Neural cell (in vitro differentiated cells): ENCODE measurements at regions not wholly inside any gene's neighbourhood (a gene's known extent, or its start where the extent isn't known, plus 50 kb on each side); places are given as distances from the start of the nearest gene placed in this dataset.

ENCODE experiments used
- H2AFZ ChIP-seq: fragments of 200-600, 300-800 bp; sonication (generic), shearing (Covaris generic); 2 replicates; pipeline ENCODE4 v1.6.0; 2014; ENCODE audit warnings: low read depth, mild to moderate bottlenecking, antibody characterized with exemption, low read length, moderate library complexity
- H3F3A ChIP-seq: fragments of 200-600 bp; shearing (Covaris generic); 2 replicates; pipeline ENCODE4 v1.6.1; 2016; ENCODE audit warnings: mild to moderate bottlenecking, moderate library complexity, mixed read lengths, antibody characterized with exemption, low read length; ENCODE audit not compliant: insufficient read depth, poor library complexity, severe bottlenecking
- H3K27ac ChIP-seq: fragments of 200-600, 300-800 bp; sonication (generic), shearing (Covaris generic); 2 replicates; pipeline ENCODE4 v1.5.1; 2014; ENCODE audit warnings: mild to moderate bottlenecking, low read length, moderate library complexity
- H3K27me3 ChIP-seq: fragments of 300-800, 200-600 bp; sonication (generic), shearing (Covaris generic); 2 replicates; pipeline ENCODE4 v1.6.0; 2014; ENCODE audit warnings: mild to moderate bottlenecking, low read depth, low read length, moderate library complexity; ENCODE audit not compliant: insufficient read depth
- H3K36me3 ChIP-seq: fragments of 300-800, 200-600 bp; sonication (generic), shearing (Covaris generic); 2 replicates; pipeline ENCODE4 v1.5.1; 2014; ENCODE audit warnings: mild to moderate bottlenecking, antibody characterized with exemption, low read length, moderate library complexity; ENCODE audit not compliant: insufficient read depth
- H3K4me2 ChIP-seq: fragments of 300-800, 200-600 bp; sonication (generic), shearing (Covaris generic); 2 replicates; pipeline ENCODE4 v1.6.0; 2014; ENCODE audit warnings: mild to moderate bottlenecking, low read length
- H3K4me3 ChIP-seq: fragments of 300-800, 200-600 bp; sonication (generic), shearing (Covaris generic); 2 replicates; pipeline ENCODE4 v1.5.1; 2014; ENCODE audit warnings: mild to moderate bottlenecking, low read length, moderate library complexity
- H3K79me2 ChIP-seq: fragments of 200-600 bp; shearing (Covaris generic); replicated peaks from 2 replicates; pipeline ENCODE4 v1.6.0; 2014; ENCODE audit warnings: mild to moderate bottlenecking, low read length, moderate library complexity; ENCODE audit not compliant: insufficient read depth
- H3K9ac ChIP-seq: fragments of 300-800, 200-600 bp; sonication (generic), shearing (Covaris generic); 2 replicates; pipeline ENCODE4 v1.6.1; 2016; ENCODE audit warnings: mild to moderate bottlenecking, low read length, mixed read lengths
- H3K9me2 ChIP-seq: fragments of 200-600 bp; shearing (Covaris generic); 2 replicates; pipeline ENCODE4 v1.6.1; 2016; ENCODE audit warnings: mild to moderate bottlenecking, low read length, mixed read lengths; ENCODE audit not compliant: insufficient read depth
- H3K9me3 ChIP-seq: fragments of 200-600, 300-800 bp; sonication (generic), shearing (Covaris generic); 2 replicates; pipeline ENCODE4 v1.6.1; 2016; ENCODE audit warnings: mild to moderate bottlenecking, mixed run types, low read length, moderate library complexity, mixed read lengths
- H4K20me1 ChIP-seq: fragments of 200-600 bp; shearing (Covaris generic); 2 replicates; pipeline ENCODE4 v1.6.1; 2016; ENCODE audit warnings: mild to moderate bottlenecking, mixed run types; ENCODE audit not compliant: insufficient read depth
- CTCF ChIP-seq: fragments of 450-650 bp; IDR thresholded peaks from 2 replicates; pipeline ENCODE4 v1.5.1; 2014; ENCODE audit warnings: antibody characterized with exemption, mild to moderate bottlenecking, moderate library complexity; ENCODE audit not compliant: poor library complexity, severe bottlenecking
- EP300 ChIP-seq: fragments of 450-650 bp; conservative IDR thresholded peaks from 2 replicates; pipeline ENCODE4 v1.6.1; 2014; ENCODE audit warnings: antibody characterized with exemption, mild to moderate bottlenecking, moderate library complexity; ENCODE audit not compliant: poor library complexity, severe bottlenecking
- EZH2 ChIP-seq: fragments of 200-600, 300-800 bp; shearing (Covaris generic), sonication (generic); IDR thresholded peaks from 2 replicates; pipeline ENCODE4 v1.6.1; 2014; ENCODE audit warnings: antibody characterized with exemption, low read length, borderline replicate concordance, mild to moderate bottlenecking; ENCODE audit not compliant: insufficient read depth, poor library complexity, severe bottlenecking
- MXI1 ChIP-seq: fragments of 450-650 bp; conservative IDR thresholded peaks from 2 replicates; pipeline ENCODE4 v1.6.1; 2014; ENCODE audit warnings: antibody characterized with exemption, mild to moderate bottlenecking; ENCODE audit not compliant: poor library complexity, severe bottlenecking
- POLR2AphosphoS5 ChIP-seq: IDR thresholded peaks from 2 replicates; pipeline ENCODE4 v1.6.1; 2012
- RAD21 ChIP-seq: fragments of 450-650 bp; conservative IDR thresholded peaks from 2 replicates; pipeline ENCODE4 v1.6.1; 2014; ENCODE audit warnings: antibody characterized with exemption, mild to moderate bottlenecking, moderate library complexity
- SMC3 ChIP-seq: fragments of 450-650 bp; conservative IDR thresholded peaks from 2 replicates; pipeline ENCODE4 v1.6.1; 2014; ENCODE audit warnings: antibody characterized with exemption, mild to moderate bottlenecking, moderate library complexity; ENCODE audit not compliant: poor library complexity
- TAF1 ChIP-seq: IDR thresholded peaks from 2 replicates; pipeline ENCODE4 v1.6.1; 2012; ENCODE audit warnings: low read depth
- TF ChIP-seq, protein P1 (sequence below): IDR thresholded peaks from 2 replicates; pipeline ENCODE4 v1.6.1; 2012; ENCODE audit warnings: borderline replicate concordance

DNA sequence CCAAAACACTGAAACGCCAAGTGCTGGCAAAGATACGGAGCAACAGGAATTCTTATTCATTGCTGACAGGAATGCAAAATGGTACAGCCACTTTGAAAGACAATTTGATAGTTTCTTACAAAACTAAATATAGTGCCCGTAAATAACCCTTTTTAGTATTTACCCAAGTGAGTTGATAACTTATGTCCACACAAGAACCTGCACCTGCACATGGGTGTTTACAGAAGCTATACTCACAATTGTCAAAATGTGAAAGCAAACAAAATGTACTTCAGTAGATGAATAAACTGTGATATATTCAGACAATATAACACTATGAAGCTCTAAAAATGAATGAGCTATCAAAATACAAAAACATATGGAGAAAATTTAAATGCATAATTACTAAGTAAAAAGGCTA lies 86.6 kb downstream of the ATXN7L3B start:
- Histone ChIP-seq H3K79me2 (no peaks in the 10 kb centered on the region), H3F3A (no peaks in the 10 kb centered on the region), H3K27me3 (no peaks in the 10 kb centered on the region), H2AFZ (no peak overlapping the region), H3K27ac (no peak overlapping the region), H3K9me3 (no peaks in the 10 kb centered on the region), H3K9me2 (no peaks in the 10 kb centered on the region), H3K4me2 (no peak overlapping the region), H3K36me3 (no peaks in the 10 kb centered on the region), H4K20me1 (no peaks in the 10 kb centered on the region), H3K4me3 (no peak overlapping the region), H3K9ac (no peak overlapping the region)
- TF ChIP-seq CTCF (no peak), SMC3 (no peak), RAD21 (no peak), POLR2AphosphoS5 (no peak), TAF1 (no peak), EZH2 (no peak)
- TF ChIP-seq, protein P1, sequence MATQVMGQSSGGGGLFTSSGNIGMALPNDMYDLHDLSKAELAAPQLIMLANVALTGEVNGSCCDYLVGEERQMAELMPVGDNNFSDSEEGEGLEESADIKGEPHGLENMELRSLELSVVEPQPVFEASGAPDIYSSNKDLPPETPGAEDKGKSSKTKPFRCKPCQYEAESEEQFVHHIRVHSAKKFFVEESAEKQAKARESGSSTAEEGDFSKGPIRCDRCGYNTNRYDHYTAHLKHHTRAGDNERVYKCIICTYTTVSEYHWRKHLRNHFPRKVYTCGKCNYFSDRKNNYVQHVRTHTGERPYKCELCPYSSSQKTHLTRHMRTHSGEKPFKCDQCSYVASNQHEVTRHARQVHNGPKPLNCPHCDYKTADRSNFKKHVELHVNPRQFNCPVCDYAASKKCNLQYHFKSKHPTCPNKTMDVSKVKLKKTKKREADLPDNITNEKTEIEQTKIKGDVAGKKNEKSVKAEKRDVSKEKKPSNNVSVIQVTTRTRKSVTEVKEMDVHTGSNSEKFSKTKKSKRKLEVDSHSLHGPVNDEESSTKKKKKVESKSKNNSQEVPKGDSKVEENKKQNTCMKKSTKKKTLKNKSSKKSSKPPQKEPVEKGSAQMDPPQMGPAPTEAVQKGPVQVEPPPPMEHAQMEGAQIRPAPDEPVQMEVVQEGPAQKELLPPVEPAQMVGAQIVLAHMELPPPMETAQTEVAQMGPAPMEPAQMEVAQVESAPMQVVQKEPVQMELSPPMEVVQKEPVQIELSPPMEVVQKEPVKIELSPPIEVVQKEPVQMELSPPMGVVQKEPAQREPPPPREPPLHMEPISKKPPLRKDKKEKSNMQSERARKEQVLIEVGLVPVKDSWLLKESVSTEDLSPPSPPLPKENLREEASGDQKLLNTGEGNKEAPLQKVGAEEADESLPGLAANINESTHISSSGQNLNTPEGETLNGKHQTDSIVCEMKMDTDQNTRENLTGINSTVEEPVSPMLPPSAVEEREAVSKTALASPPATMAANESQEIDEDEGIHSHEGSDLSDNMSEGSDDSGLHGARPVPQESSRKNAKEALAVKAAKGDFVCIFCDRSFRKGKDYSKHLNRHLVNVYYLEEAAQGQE: no peak

- no peaks in the 10 kb centered on the region for H3K9me2 ChIP-seq
- H4K20me1 ChIP-seq: no peaks in the 10 kb centered on the region
- H3K27ac ChIP-seq: no peak overlapping the region
- no peaks in the 10 kb centered on the region for H3K79me2 ChIP-seq
- H3K9ac ChIP-seq: no peak overlapping the region
- no peaks in the 10 kb centered on the region for H3K27me3 ChIP-seq
- no peak for TF ChIP-seq MXI1
- no peak for TF ChIP-seq SMC3
- no peak for TF ChIP-seq EZH2
- TF ChIP-seq CTCF: no peak
- TF ChIP-seq TAF1: no peak
- no peak for TF ChIP-seq RAD21
- TF ChIP-seq EP300: no peak
- TF ChIP-seq, protein P1: no peak
- TF ChIP-seq POLR2AphosphoS5: no peak
- no peak overlapping the region for H3K4me3 ChIP-seq
- H2AFZ ChIP-seq: no peak overlapping the region
- H3K9me3 ChIP-seq: no peaks in the 10 kb centered on the region
- H3K4me2 ChIP-seq: no peak overlapping the region
- H3K36me3 ChIP-seq: no peaks in the 10 kb centered on the region
- no peaks in the 10 kb centered on the region for H3F3A ChIP-seq
Observed at GRCh38 chr12:74626397-74626796, 88.8 kb downstream of the ATXN7L3B start.
